Loucy (cell line): ENCODE measurements at regions not wholly inside any gene's neighbourhood (a gene's known extent, or its start where the extent isn't known, plus 50 kb on each side); places are given as distances from the start of the nearest gene placed in this dataset.

Source experiments
- H2AFZ ChIP-seq: fragments of 200-600 bp; sonication (generic); 2 replicates; pipeline ENCODE4 v1.6.0; 2016; ENCODE audit warnings: antibody characterized with exemption, mild to moderate bottlenecking, low read length, moderate library complexity
- H3F3A ChIP-seq: fragments of 200-600 bp; 2 replicates; pipeline ENCODE4 v1.6.0; 2016; ENCODE audit warnings: antibody characterized with exemption, low read depth, mild to moderate bottlenecking
- H3K27me3 ChIP-seq: fragments of 200-600 bp; sonication (generic); 2 replicates; pipeline ENCODE4 v1.6.1; 2014; ENCODE audit warnings: low read length, mild to moderate bottlenecking; ENCODE audit not compliant: insufficient read depth, poor library complexity, severe bottlenecking
- H3K36me3 ChIP-seq: fragments of 200-600 bp; sonication (generic); 2 replicates; pipeline ENCODE4 v1.6.1; 2016; ENCODE audit warnings: low read length; ENCODE audit not compliant: insufficient read depth
- H3K4me1 ChIP-seq: fragments of 200-600 bp; sonication (generic); 2 replicates; pipeline ENCODE4 v1.5.1; 2014; ENCODE audit warnings: low read length, mild to moderate bottlenecking; ENCODE audit not compliant: insufficient read depth, poor library complexity, severe bottlenecking
- H3K4me2 ChIP-seq: fragments of 200-600 bp; sonication (generic); 2 replicates; pipeline ENCODE4 v1.6.0; 2014; ENCODE audit warnings: antibody characterized with exemption, low read length, low read depth, mild to moderate bottlenecking; ENCODE audit not compliant: poor library complexity, severe bottlenecking
- H3K4me3 ChIP-seq: fragments of 200-600 bp; sonication (generic); 2 replicates; pipeline ENCODE4 v1.5.1; 2014; ENCODE audit warnings: low read length, mild to moderate bottlenecking, mixed read lengths; ENCODE audit not compliant: poor library complexity, severe bottlenecking
- H3K79me2 ChIP-seq: fragments of 200-600 bp; sonication (generic); 2 replicates; pipeline ENCODE4 v1.6.1; 2014; ENCODE audit warnings: low read length; ENCODE audit not compliant: insufficient read depth
- H3K9ac ChIP-seq: fragments of 200-600 bp; sonication (generic); 2 replicates; pipeline ENCODE4 v1.6.0; 2014; ENCODE audit warnings: mild to moderate bottlenecking, low read depth, low read length, moderate library complexity; ENCODE audit not compliant: poor library complexity, severe bottlenecking
- H3K9me2 ChIP-seq: fragments of 200-600 bp; sonication (generic); replicated peaks from 2 replicates; pipeline ENCODE4 v1.6.1; 2016; ENCODE audit warnings: low read depth, low read length, mixed read lengths
- H3K9me3 ChIP-seq: fragments of 200-600 bp; sonication (generic); 2 replicates; pipeline ENCODE4 v1.6.1; 2014; ENCODE audit warnings: mild to moderate bottlenecking, antibody characterized with exemption, low read length, low read depth; ENCODE audit not compliant: insufficient read depth
- H4K20me1 ChIP-seq: fragments of 200-600 bp; sonication (generic); 2 replicates; pipeline ENCODE4 v1.6.0; 2014; ENCODE audit warnings: antibody characterized with exemption, low read length, mild to moderate bottlenecking; ENCODE audit not compliant: insufficient read depth, poor library complexity, severe bottlenecking
- CTCF ChIP-seq: fragments of 200-600 bp; sonication (generic); conservative IDR thresholded peaks from 2 replicates; pipeline ENCODE4 v1.5.1; 2014; ENCODE audit warnings: mild to moderate bottlenecking, antibody characterized with exemption, low read length
- EZH2phosphoT487 ChIP-seq: fragments of 200-600 bp; IDR thresholded peaks from 2 replicates; pipeline ENCODE4 v1.6.1; 2018; ENCODE audit warnings: antibody characterized with exemption, mild to moderate bottlenecking, moderate library complexity, borderline replicate concordance

GRCh38 chr18:53795061-53795460, 429.4 kb downstream of the MBD2 start:
- TF ChIP-seq EZH2phosphoT487 (no peak), CTCF (no peak)
- no peaks in the 10 kb centered on the region for H3K4me1 ChIP-seq
- H3K36me3 ChIP-seq, result no peaks in the 10 kb centered on the region
- H3F3A ChIP-seq, result no peaks in the 10 kb centered on the region
- no peaks in the 10 kb centered on the region for H3K27me3 ChIP-seq
- no peak overlapping the region for H3K9ac ChIP-seq
- no peaks in the 10 kb centered on the region for H4K20me1 ChIP-seq
- no peak overlapping the region for H3K4me2 ChIP-seq
- no peaks in the 10 kb centered on the region for H3K79me2 ChIP-seq
- no peak overlapping the region for H3K4me3 ChIP-seq
- H2AFZ ChIP-seq, result no peak overlapping the region
- H3K9me2 ChIP-seq, result no peaks in the 10 kb centered on the region
- H3K9me3 ChIP-seq, result no peaks in the 10 kb centered on the region

DNA sequence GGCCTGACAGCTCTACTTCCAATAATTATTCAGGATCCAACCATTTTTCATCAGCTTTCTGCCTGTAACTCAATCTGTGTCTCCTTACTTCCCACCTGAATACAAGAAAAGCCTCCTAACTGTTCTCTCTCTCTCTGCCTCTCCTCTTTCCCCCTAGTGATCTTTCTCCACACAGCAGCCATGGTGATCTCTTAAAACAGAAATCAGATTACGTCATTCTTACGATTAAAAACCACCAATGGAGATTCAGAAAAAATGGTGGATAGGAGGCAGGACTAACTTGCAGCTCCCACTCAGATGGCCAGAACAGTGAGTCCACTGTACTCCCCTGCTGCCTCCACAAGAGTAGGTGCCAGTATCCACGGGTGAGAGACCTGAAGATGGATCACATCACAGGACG, 431.7 kb downstream of the MBD2 start:
- H3K9ac ChIP-seq, result no peak overlapping the region
- H3K4me1 ChIP-seq, result no peaks in the 10 kb centered on the region
- no peak overlapping the region for H3K4me3 ChIP-seq
- H3K27me3 ChIP-seq, result no peaks in the 10 kb centered on the region
- no peaks in the 10 kb centered on the region for H3K36me3 ChIP-seq
- H2AFZ ChIP-seq, result no peak overlapping the region
- no peaks in the 10 kb centered on the region for H3K79me2 ChIP-seq
- no peaks in the 10 kb centered on the region for H3K9me2 ChIP-seq
- H3K4me2 ChIP-seq, result no peak overlapping the region
- no peaks in the 10 kb centered on the region for H3K9me3 ChIP-seq
- TF ChIP-seq CTCF, result no peak
- no peak for TF ChIP-seq EZH2phosphoT487
- H4K20me1 ChIP-seq, result no peaks in the 10 kb centered on the region
- no peaks in the 10 kb centered on the region for H3F3A ChIP-seq

GRCh38 chr18:53790786-53791185, 433.7 kb downstream of the MBD2 start:
- Histone ChIP-seq H2AFZ (no peak overlapping the region), H3K4me1 (no peaks in the 10 kb centered on the region), H3K79me2 (no peaks in the 10 kb centered on the region), H3K4me2 (no peak overlapping the region), H3K27me3 (no peaks in the 10 kb centered on the region), H4K20me1 (no peaks in the 10 kb centered on the region), H3K9ac (no peak overlapping the region), H3K4me3 (no peak overlapping the region), H3K36me3 (no peaks in the 10 kb centered on the region), H3F3A (no peaks in the 10 kb centered on the region), H3K9me2 (no peaks in the 10 kb centered on the region), H3K9me3 (no peaks in the 10 kb centered on the region)
- no peak for TF ChIP-seq CTCF
